ENCODE measurements at regions not wholly inside any gene's neighbourhood (a gene's known extent, or its start where the extent isn't known, plus 50 kb on each side); places are given as distances from the start of the nearest gene placed in this dataset.

DNA sequence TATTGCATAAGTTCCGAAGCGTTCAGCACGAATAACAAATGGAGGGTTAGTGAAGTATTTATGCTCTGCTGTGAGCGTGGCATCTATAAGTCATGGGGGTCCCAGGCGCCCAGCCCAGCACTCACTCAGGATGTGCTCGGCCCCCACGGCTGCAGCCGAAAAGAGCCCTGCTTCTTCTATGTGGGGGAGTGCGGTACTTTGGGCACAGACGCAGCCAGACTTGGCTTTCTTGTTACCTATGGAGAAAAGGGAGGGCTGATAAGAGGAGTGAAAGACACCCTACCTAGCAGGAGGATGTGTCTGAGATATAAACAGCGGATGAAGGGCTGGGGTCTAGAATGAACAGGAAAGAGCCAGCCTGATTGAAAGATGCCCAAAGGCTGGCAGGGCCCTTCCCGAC lies 51.4 kb downstream of the MRPL36 start:
- TF ChIP-seq POLR2AphosphoS5 (IDR thresholded peaks at IDR 0.05; ENCODE audit: low read depth, low read length) (no peak), TCF7L2 (IDR thresholded peaks at IDR 0.05; ENCODE audit: low read depth, low read length) (no peak)
- TF ChIP-seq, protein P1, sequence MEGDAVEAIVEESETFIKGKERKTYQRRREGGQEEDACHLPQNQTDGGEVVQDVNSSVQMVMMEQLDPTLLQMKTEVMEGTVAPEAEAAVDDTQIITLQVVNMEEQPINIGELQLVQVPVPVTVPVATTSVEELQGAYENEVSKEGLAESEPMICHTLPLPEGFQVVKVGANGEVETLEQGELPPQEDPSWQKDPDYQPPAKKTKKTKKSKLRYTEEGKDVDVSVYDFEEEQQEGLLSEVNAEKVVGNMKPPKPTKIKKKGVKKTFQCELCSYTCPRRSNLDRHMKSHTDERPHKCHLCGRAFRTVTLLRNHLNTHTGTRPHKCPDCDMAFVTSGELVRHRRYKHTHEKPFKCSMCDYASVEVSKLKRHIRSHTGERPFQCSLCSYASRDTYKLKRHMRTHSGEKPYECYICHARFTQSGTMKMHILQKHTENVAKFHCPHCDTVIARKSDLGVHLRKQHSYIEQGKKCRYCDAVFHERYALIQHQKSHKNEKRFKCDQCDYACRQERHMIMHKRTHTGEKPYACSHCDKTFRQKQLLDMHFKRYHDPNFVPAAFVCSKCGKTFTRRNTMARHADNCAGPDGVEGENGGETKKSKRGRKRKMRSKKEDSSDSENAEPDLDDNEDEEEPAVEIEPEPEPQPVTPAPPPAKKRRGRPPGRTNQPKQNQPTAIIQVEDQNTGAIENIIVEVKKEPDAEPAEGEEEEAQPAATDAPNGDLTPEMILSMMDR (IDR thresholded peaks at IDR 0.05): no peak
- TF ChIP-seq, protein P2, sequence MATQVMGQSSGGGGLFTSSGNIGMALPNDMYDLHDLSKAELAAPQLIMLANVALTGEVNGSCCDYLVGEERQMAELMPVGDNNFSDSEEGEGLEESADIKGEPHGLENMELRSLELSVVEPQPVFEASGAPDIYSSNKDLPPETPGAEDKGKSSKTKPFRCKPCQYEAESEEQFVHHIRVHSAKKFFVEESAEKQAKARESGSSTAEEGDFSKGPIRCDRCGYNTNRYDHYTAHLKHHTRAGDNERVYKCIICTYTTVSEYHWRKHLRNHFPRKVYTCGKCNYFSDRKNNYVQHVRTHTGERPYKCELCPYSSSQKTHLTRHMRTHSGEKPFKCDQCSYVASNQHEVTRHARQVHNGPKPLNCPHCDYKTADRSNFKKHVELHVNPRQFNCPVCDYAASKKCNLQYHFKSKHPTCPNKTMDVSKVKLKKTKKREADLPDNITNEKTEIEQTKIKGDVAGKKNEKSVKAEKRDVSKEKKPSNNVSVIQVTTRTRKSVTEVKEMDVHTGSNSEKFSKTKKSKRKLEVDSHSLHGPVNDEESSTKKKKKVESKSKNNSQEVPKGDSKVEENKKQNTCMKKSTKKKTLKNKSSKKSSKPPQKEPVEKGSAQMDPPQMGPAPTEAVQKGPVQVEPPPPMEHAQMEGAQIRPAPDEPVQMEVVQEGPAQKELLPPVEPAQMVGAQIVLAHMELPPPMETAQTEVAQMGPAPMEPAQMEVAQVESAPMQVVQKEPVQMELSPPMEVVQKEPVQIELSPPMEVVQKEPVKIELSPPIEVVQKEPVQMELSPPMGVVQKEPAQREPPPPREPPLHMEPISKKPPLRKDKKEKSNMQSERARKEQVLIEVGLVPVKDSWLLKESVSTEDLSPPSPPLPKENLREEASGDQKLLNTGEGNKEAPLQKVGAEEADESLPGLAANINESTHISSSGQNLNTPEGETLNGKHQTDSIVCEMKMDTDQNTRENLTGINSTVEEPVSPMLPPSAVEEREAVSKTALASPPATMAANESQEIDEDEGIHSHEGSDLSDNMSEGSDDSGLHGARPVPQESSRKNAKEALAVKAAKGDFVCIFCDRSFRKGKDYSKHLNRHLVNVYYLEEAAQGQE (IDR thresholded peaks at IDR 0.05; ENCODE audit: insufficient read depth in 1 of 2, low read depth in 2 of 2, low read length in 1 of 2): no peak

Measured in Panc1 (cell line).